ENCODE measurements at regions not wholly inside any gene's neighbourhood (a gene's known extent, or its start where the extent isn't known, plus 50 kb on each side); places are given as distances from the start of the nearest gene placed in this dataset.

GRCh38 chr11:100563541-100564280, 123.4 kb upstream of the ARHGAP42 start:
- TF ChIP-seq, protein P1, sequence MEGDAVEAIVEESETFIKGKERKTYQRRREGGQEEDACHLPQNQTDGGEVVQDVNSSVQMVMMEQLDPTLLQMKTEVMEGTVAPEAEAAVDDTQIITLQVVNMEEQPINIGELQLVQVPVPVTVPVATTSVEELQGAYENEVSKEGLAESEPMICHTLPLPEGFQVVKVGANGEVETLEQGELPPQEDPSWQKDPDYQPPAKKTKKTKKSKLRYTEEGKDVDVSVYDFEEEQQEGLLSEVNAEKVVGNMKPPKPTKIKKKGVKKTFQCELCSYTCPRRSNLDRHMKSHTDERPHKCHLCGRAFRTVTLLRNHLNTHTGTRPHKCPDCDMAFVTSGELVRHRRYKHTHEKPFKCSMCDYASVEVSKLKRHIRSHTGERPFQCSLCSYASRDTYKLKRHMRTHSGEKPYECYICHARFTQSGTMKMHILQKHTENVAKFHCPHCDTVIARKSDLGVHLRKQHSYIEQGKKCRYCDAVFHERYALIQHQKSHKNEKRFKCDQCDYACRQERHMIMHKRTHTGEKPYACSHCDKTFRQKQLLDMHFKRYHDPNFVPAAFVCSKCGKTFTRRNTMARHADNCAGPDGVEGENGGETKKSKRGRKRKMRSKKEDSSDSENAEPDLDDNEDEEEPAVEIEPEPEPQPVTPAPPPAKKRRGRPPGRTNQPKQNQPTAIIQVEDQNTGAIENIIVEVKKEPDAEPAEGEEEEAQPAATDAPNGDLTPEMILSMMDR (IDR thresholded peaks at IDR 0.05; ENCODE audit: low read depth, low read length) = no peak
- TF ChIP-seq POLR2A (IDR thresholded peaks at IDR 0.05; ENCODE audit: extremely low read depth, insufficient read length) (no peak), MYC (IDR thresholded peaks at IDR 0.05; ENCODE audit: low read depth, low read length) (no peak)
- TF ChIP-seq, protein P2, sequence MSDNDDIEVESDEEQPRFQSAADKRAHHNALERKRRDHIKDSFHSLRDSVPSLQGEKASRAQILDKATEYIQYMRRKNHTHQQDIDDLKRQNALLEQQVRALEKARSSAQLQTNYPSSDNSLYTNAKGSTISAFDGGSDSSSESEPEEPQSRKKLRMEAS (IDR thresholded peaks at IDR 0.05; ENCODE audit: low read depth, low read length) = no peak
